ENCODE measurements at regions not wholly inside any gene's neighbourhood (a gene's known extent, or its start where the extent isn't known, plus 50 kb on each side); places are given as distances from the start of the nearest gene placed in this dataset.

DNA sequence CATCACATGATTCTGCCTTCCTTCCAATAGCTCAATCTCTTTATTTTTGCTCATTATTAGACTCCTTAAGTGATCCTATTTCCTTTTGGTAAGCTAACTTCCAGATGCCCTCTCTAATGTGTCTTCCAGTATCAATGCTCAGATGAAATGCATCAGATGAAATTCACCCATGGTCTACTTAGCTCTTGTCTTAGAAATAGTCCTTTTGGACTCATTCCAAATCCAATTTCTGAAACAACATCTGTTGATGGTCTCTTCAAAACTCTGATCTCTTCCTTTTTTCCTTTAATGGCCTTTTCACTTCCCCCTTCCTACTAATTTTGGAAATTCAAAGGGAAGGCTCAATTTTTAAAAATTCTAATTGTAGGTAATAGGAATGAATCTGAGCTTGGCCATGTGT is 81.1 kb upstream of the GREM2 start:
- TF ChIP-seq, protein P1, sequence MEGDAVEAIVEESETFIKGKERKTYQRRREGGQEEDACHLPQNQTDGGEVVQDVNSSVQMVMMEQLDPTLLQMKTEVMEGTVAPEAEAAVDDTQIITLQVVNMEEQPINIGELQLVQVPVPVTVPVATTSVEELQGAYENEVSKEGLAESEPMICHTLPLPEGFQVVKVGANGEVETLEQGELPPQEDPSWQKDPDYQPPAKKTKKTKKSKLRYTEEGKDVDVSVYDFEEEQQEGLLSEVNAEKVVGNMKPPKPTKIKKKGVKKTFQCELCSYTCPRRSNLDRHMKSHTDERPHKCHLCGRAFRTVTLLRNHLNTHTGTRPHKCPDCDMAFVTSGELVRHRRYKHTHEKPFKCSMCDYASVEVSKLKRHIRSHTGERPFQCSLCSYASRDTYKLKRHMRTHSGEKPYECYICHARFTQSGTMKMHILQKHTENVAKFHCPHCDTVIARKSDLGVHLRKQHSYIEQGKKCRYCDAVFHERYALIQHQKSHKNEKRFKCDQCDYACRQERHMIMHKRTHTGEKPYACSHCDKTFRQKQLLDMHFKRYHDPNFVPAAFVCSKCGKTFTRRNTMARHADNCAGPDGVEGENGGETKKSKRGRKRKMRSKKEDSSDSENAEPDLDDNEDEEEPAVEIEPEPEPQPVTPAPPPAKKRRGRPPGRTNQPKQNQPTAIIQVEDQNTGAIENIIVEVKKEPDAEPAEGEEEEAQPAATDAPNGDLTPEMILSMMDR (IDR thresholded peaks at IDR 0.05) = no peak
- no peak for TF ChIP-seq POLR2A (IDR thresholded peaks at IDR 0.05)
